ENCODE measurements at regions not wholly inside any gene's neighbourhood (a gene's known extent, or its start where the extent isn't known, plus 50 kb on each side); places are given as distances from the start of the nearest gene placed in this dataset.

GRCh38 chr17:56099649-56100048 lies 53.6 kb upstream of the ANKFN1 start:
- Histone ChIP-seq H3K9me3 (ENCODE audit: low read length) (no peaks in the 10 kb centered on the region), H3K4me3 (ENCODE audit: low read length) (no peak overlapping the region), H3K27me3 (ENCODE audit: insufficient read depth, low read depth, low read length) (no peaks in the 10 kb centered on the region), H4K20me1 (ENCODE audit: insufficient read depth) (no peaks in the 10 kb centered on the region), H3K9me2 (ENCODE audit: insufficient read depth, low read length) (no peaks in the 10 kb centered on the region), H3K9ac (ENCODE audit: low read length) (no peak overlapping the region), H3K79me2 (replicated peaks; ENCODE audit: insufficient read depth, low read length) (no peaks in the 10 kb centered on the region), H3K36me3 (ENCODE audit: insufficient read depth, low read length) (no peaks in the 10 kb centered on the region), H2AFZ (ENCODE audit: low read depth, low read length) (no peak overlapping the region), H3K27ac (ENCODE audit: low read length) (no peak overlapping the region), H3K4me2 (ENCODE audit: low read length) (no peak overlapping the region), H3F3A (ENCODE audit: insufficient read depth, low read length, poor library complexity, severe bottlenecking) (no peaks in the 10 kb centered on the region)
- TF ChIP-seq RAD21 (conservative IDR thresholded peaks at IDR 0.05) (no peak), CTCF (IDR thresholded peaks at IDR 0.05; ENCODE audit: poor library complexity, severe bottlenecking) (no peak), POLR2AphosphoS5 (IDR thresholded peaks at IDR 0.05) (no peak), TAF1 (IDR thresholded peaks at IDR 0.05; ENCODE audit: low read depth) (no peak), EP300 (conservative IDR thresholded peaks at IDR 0.05; ENCODE audit: poor library complexity, severe bottlenecking) (no peak), EZH2 (IDR thresholded peaks at IDR 0.05; ENCODE audit: borderline replicate concordance, insufficient read depth, low read length, poor library complexity, severe bottlenecking) (no peak), SMC3 (conservative IDR thresholded peaks at IDR 0.05; ENCODE audit: poor library complexity) (no peak), REST (IDR thresholded peaks at IDR 0.05; ENCODE audit: borderline replicate concordance) (no peak), MXI1 (conservative IDR thresholded peaks at IDR 0.05; ENCODE audit: poor library complexity, severe bottlenecking) (no peak)
